ENCODE measurements at regions not wholly inside any gene's neighbourhood (a gene's known extent, or its start where the extent isn't known, plus 50 kb on each side); places are given as distances from the start of the nearest gene placed in this dataset.

DNA sequence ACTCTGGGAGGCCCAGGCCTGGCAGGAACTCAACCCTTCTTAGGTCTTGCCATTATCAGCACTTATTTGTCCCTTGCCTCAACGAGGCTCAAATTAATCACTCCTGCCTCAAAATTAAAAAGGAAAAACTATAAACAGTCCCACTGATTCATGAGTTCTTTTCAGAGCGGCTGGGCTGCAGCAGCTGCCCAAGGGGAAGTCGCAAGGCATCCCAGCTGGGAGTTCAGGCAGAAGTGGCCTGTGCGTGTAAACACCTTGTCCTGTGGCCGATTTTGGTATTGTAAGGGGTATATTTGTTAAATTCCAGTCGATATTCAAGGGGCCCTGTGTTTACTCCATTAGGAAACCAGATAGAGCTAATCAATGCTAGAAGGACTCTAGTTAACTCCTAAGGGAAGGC lies 213.9 kb upstream of the CADM1 start:
- H3K27ac ChIP-seq (ENCODE audit: low read depth in 2 of 2, low read length in 1 of 2): no peak overlapping the region
- H3K9me3 ChIP-seq (ENCODE audit: control insufficient read depth in 2 of 2, insufficient read depth in 1 of 2, low read depth in 1 of 2, low read length in 1 of 2): no peaks in the 10 kb centered on the region
- 65 to 72% methylated on average over 6 of the region's 6 CpGs for WGBS, 2 donors
- no peaks in the 10 kb centered on the region for H3K36me3 ChIP-seq (ENCODE audit: control insufficient read depth in 2 of 2, insufficient read depth in 2 of 2, low read length in 1 of 2)
- H3K4me3 ChIP-seq (ENCODE audit: low read depth in 1 of 2, low read length in 2 of 2): no peak overlapping the region
- H3K27me3 ChIP-seq (ENCODE audit: control insufficient read depth in 1 of 2, insufficient read depth in 2 of 2, low read length in 2 of 2): no peaks in the 10 kb centered on the region
- H3K4me1 ChIP-seq (ENCODE audit: control insufficient read depth in 2 of 2, insufficient read depth in 2 of 2, low read length in 1 of 2): no peaks in the 10 kb centered on the region

GRCh38 chr11:115716601-115717529 lies 212.7 kb upstream of the CADM1 start:
- 62 to 71% methylated on average over 29 of the region's 29 CpGs for WGBS, 2 donors
- H3K36me3 ChIP-seq (ENCODE audit: control insufficient read depth in 2 of 2, insufficient read depth in 2 of 2, low read length in 1 of 2): no peaks in the 10 kb centered on the region
- no peak overlapping the region for H3K27ac ChIP-seq (ENCODE audit: low read depth in 2 of 2, low read length in 1 of 2)
- H3K9me3 ChIP-seq (ENCODE audit: control insufficient read depth in 2 of 2, insufficient read depth in 1 of 2, low read depth in 1 of 2, low read length in 1 of 2): no peaks in the 10 kb centered on the region
- no peaks in the 10 kb centered on the region for H3K4me1 ChIP-seq (ENCODE audit: control insufficient read depth in 2 of 2, insufficient read depth in 2 of 2, low read length in 1 of 2)
- H3K27me3 ChIP-seq (ENCODE audit: control insufficient read depth in 1 of 2, insufficient read depth in 2 of 2, low read length in 2 of 2): no peaks in the 10 kb centered on the region
- H3K4me3 ChIP-seq (ENCODE audit: low read depth in 1 of 2, low read length in 2 of 2): no peak overlapping the region

DNA sequence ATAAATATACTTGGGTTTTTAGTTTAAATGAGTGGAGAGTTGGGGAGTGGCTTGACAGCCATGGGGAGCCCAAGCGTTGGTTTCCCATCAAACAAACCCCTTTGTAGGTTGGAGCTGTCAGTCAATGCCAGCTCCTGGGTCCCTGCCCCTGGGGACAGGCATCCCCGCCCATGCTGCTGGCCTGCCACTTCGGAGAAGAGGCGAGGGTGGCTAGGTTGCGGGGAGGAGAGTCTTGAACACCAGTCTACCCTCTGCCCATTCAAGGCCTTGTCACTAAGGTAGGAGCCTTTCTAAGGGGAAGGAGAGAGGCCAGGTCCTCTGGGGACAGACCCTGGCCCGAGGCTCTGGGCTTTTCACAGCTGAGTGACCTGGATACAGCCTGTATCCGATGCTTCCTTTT lies 211.9 kb upstream of the CADM1 start:
- no peak overlapping the region for H3K4me3 ChIP-seq (ENCODE audit: low read depth in 1 of 2, low read length in 2 of 2)
- no peaks in the 10 kb centered on the region for H3K9me3 ChIP-seq (ENCODE audit: control insufficient read depth in 2 of 2, insufficient read depth in 1 of 2, low read depth in 1 of 2, low read length in 1 of 2)
- WGBS, 2 donors: 84 to 85% methylated on average over 7 of the region's 7 CpGs
- no peaks in the 10 kb centered on the region for H3K4me1 ChIP-seq (ENCODE audit: control insufficient read depth in 2 of 2, insufficient read depth in 2 of 2, low read length in 1 of 2)
- no peaks in the 10 kb centered on the region for H3K27me3 ChIP-seq (ENCODE audit: control insufficient read depth in 1 of 2, insufficient read depth in 2 of 2, low read length in 2 of 2)
- H3K36me3 ChIP-seq (ENCODE audit: control insufficient read depth in 2 of 2, insufficient read depth in 2 of 2, low read length in 1 of 2): no peaks in the 10 kb centered on the region
- no peak overlapping the region for H3K27ac ChIP-seq (ENCODE audit: low read depth in 2 of 2, low read length in 1 of 2)

- Histone ChIP-seq H3K27me3 (ENCODE audit: control insufficient read depth in 1 of 2, insufficient read depth in 2 of 2, low read length in 2 of 2) (no peaks in the 10 kb centered on the region), H3K4me3 (ENCODE audit: low read depth in 1 of 2, low read length in 2 of 2) (no peak overlapping the region), H3K9me3 (ENCODE audit: control insufficient read depth in 2 of 2, insufficient read depth in 1 of 2, low read depth in 1 of 2, low read length in 1 of 2) (no peaks in the 10 kb centered on the region), H3K27ac (ENCODE audit: low read depth in 2 of 2, low read length in 1 of 2) (no peak overlapping the region), H3K36me3 (ENCODE audit: control insufficient read depth in 2 of 2, insufficient read depth in 2 of 2, low read length in 1 of 2) (no peaks in the 10 kb centered on the region), H3K4me1 (ENCODE audit: control insufficient read depth in 2 of 2, insufficient read depth in 2 of 2, low read length in 1 of 2) (no peaks in the 10 kb centered on the region)
- WGBS, 2 donors: 55 to 70% methylated on average over 3 of the region's 3 CpGs
Observed at GRCh38 chr11:115715251-115715770, 211.1 kb upstream of the CADM1 start.

DNA sequence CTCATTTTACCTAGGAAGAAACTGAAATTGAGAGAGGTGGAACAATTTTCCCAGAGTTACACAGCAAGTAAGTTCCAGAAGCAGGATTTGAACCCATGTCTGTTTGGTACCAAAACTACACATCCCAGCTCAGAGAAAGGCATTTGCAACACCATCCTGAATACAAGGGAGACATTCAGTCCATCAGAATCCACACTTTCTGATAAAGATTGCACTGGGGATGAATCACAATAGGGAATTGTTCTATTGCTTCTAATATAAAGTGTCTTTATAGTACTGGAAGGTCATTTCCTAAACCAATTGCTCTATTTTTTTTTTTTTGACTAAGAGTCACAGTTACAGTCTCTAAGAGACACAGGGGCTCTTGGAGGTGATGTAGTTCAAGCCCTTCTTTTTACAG lies 208.1 kb upstream of the CADM1 start:
- no peaks in the 10 kb centered on the region for H3K4me1 ChIP-seq (ENCODE audit: control insufficient read depth in 2 of 2, insufficient read depth in 2 of 2, low read length in 1 of 2)
- H3K36me3 ChIP-seq (ENCODE audit: control insufficient read depth in 2 of 2, insufficient read depth in 2 of 2, low read length in 1 of 2): no peaks in the 10 kb centered on the region
- H3K9me3 ChIP-seq (ENCODE audit: control insufficient read depth in 2 of 2, insufficient read depth in 1 of 2, low read depth in 1 of 2, low read length in 1 of 2): no peaks in the 10 kb centered on the region
- H3K27me3 ChIP-seq (ENCODE audit: control insufficient read depth in 1 of 2, insufficient read depth in 2 of 2, low read length in 2 of 2): no peaks in the 10 kb centered on the region
- H3K4me3 ChIP-seq (ENCODE audit: low read depth in 1 of 2, low read length in 2 of 2): no peak overlapping the region
- no peak overlapping the region for H3K27ac ChIP-seq (ENCODE audit: low read depth in 2 of 2, low read length in 1 of 2)

DNA sequence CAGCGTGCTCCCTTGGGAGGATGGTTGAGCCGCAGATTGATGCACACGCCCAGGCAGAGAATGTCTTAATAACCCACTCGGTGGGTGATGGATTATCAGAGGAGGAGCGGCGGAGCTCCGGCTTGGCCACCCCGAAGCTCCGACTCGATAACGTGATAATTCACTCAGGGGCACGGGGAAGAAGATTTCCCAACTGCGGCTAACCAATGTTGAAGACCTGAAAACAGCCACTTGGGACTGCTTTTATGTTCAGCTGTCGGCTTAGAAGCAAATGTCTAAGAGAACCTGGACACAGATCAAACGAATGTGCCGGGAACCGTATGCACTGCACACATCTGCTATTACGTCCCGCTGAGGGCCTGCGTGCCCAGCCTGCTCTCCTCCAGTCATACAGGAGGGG lies 206.8 kb upstream of the CADM1 start:
- H3K9me3 ChIP-seq (ENCODE audit: control insufficient read depth in 2 of 2, insufficient read depth in 1 of 2, low read depth in 1 of 2, low read length in 1 of 2): no peaks in the 10 kb centered on the region
- no peak overlapping the region for H3K4me3 ChIP-seq (ENCODE audit: low read depth in 1 of 2, low read length in 2 of 2)
- no peaks in the 10 kb centered on the region for H3K4me1 ChIP-seq (ENCODE audit: control insufficient read depth in 2 of 2, insufficient read depth in 2 of 2, low read length in 1 of 2)
- H3K27ac ChIP-seq (ENCODE audit: low read depth in 2 of 2, low read length in 1 of 2): no peak overlapping the region
- WGBS, 2 donors: 51 to 70% methylated on average over 20 of the region's 20 CpGs
- H3K27me3 ChIP-seq (ENCODE audit: control insufficient read depth in 1 of 2, insufficient read depth in 2 of 2, low read length in 2 of 2): no peaks in the 10 kb centered on the region
- H3K36me3 ChIP-seq (ENCODE audit: control insufficient read depth in 2 of 2, insufficient read depth in 2 of 2, low read length in 1 of 2): no peaks in the 10 kb centered on the region

GRCh38 chr11:115710426-115710825 lies 206.2 kb upstream of the CADM1 start:
- H3K4me3 ChIP-seq (ENCODE audit: low read depth in 1 of 2, low read length in 2 of 2): no peak overlapping the region
- no peak overlapping the region for H3K27ac ChIP-seq (ENCODE audit: low read depth in 2 of 2, low read length in 1 of 2)
- no peaks in the 10 kb centered on the region for H3K9me3 ChIP-seq (ENCODE audit: control insufficient read depth in 2 of 2, insufficient read depth in 1 of 2, low read depth in 1 of 2, low read length in 1 of 2)
- H3K4me1 ChIP-seq (ENCODE audit: control insufficient read depth in 2 of 2, insufficient read depth in 2 of 2, low read length in 1 of 2): no peaks in the 10 kb centered on the region
- H3K27me3 ChIP-seq (ENCODE audit: control insufficient read depth in 1 of 2, insufficient read depth in 2 of 2, low read length in 2 of 2): no peaks in the 10 kb centered on the region
- 74 to 79% methylated on average over 5 of the region's 5 CpGs for WGBS, 2 donors
- no peaks in the 10 kb centered on the region for H3K36me3 ChIP-seq (ENCODE audit: control insufficient read depth in 2 of 2, insufficient read depth in 2 of 2, low read length in 1 of 2)

- WGBS, 2 donors: 70 to 74% methylated on average over 7 to 8 of the region's 8 CpGs
- H3K27me3 ChIP-seq (ENCODE audit: control insufficient read depth in 1 of 2, insufficient read depth in 2 of 2, low read length in 2 of 2): no peaks in the 10 kb centered on the region
- H3K9me3 ChIP-seq (ENCODE audit: control insufficient read depth in 2 of 2, insufficient read depth in 1 of 2, low read depth in 1 of 2, low read length in 1 of 2): no peaks in the 10 kb centered on the region
- H3K36me3 ChIP-seq (ENCODE audit: control insufficient read depth in 2 of 2, insufficient read depth in 2 of 2, low read length in 1 of 2): no peaks in the 10 kb centered on the region
- H3K4me1 ChIP-seq (ENCODE audit: control insufficient read depth in 2 of 2, insufficient read depth in 2 of 2, low read length in 1 of 2): no peaks in the 10 kb centered on the region
- H3K4me3 ChIP-seq (ENCODE audit: low read depth in 1 of 2, low read length in 2 of 2): no peak overlapping the region
- no peak overlapping the region for H3K27ac ChIP-seq (ENCODE audit: low read depth in 2 of 2, low read length in 1 of 2)
Observed at GRCh38 chr11:115709297-115709696, 205.1 kb upstream of the CADM1 start.

DNA sequence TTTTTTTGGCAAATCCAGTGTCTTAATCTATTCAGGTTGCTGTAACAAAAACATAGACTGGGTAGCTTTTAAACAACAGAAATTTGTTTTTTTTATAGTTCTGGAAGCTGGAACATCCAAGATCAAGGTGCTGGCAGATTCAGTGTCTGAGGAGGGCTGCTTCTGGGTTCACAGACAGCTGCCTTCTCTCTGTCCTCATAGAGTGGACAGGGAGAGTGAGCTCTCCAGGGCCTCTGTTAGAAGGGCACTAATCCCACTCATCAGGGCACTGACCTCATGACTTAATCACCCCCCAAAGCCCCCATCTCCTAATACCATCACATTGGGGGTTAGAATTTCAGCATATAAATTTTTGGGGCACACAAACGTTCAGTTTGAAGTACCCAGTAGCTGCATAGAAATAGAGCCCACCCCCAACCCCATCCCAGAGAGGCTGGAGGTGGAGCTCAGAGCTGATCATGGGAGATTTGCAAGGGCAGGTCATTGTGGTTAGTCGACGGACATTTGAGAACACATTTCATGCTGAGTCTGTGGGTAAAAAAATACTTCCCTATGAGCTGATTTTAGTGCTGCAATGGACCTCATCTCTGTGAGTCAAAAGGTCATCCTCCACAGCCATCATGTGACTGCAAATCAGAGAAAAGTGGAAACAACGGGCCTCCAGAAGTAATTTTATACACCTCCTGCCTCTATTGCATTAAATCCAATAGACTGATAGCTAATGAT lies 203.1 kb upstream of the CADM1 start:
- Histone ChIP-seq H3K9me3 (ENCODE audit: control insufficient read depth in 2 of 2, insufficient read depth in 1 of 2, low read depth in 1 of 2, low read length in 1 of 2) (no peaks in the 10 kb centered on the region), H3K4me1 (ENCODE audit: control insufficient read depth in 2 of 2, insufficient read depth in 2 of 2, low read length in 1 of 2) (no peaks in the 10 kb centered on the region), H3K36me3 (ENCODE audit: control insufficient read depth in 2 of 2, insufficient read depth in 2 of 2, low read length in 1 of 2) (no peaks in the 10 kb centered on the region), H3K27ac (ENCODE audit: low read depth in 2 of 2, low read length in 1 of 2) (no peak overlapping the region), H3K4me3 (ENCODE audit: low read depth in 1 of 2, low read length in 2 of 2) (no peak overlapping the region), H3K27me3 (ENCODE audit: control insufficient read depth in 1 of 2, insufficient read depth in 2 of 2, low read length in 2 of 2) (no peaks in the 10 kb centered on the region)
- 73 to 79% methylated on average over 4 of the region's 4 CpGs for WGBS, 2 donors
